GM19463 (cell line): ENCODE measurements at regions not wholly inside any gene's neighbourhood (a gene's known extent, or its start where the extent isn't known, plus 50 kb on each side); places are given as distances from the start of the nearest gene placed in this dataset.
"Not testable (repeated sequence)": the region's sequence is repeated elsewhere in the genome, so short reads cannot be mapped to it uniquely, and the experiment has no call there.

Source experiments
- ATAC-seq: cut with Tn5 transposase; IDR thresholded peaks from one replicate; pipeline ENCODE4 v1.9.1; 2021; ENCODE audit warnings: mild to moderate bottlenecking, moderate library complexity; ENCODE audit not compliant: unreplicated experiment

DNA sequence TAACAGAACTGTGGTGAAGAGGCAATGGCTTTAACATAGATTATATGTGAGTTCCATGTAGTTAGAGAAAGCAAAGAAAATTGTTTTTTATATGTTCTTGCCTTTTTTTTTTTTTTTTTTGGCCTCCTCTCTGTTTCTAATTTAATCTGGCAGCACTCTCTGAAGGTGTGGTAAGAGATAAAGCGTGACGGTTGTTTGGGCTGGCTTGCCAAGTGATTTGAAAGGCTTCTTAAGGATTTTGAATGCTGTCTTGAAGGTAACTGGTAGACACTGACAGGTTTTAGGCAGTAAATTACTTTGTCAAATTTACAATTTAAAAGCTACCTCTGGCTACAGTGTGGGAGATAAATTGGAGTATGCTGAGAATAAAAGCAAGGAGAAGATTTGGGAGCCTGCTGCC, 269.3 kb upstream of the HS3ST1 start:
- no peak for ATAC-seq

DNA sequence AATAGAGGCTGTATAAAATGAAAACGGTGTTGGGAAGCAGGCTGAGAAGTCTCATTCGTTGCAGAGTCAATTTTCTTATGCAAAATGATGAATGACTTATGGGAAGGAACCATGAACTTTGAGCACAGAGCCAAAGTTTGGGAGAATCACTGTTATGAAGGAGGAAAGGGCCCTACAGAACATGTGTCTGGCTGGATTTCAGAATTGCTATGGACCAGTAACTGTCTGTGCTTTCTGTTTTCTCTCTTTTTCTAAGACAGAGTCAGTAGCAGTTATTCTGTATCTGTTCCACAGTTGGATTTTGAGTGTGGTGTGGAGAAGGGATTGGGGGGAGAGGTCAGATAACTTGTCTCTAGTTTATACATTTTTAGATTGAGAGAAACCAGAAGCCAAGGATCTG, 265.0 kb upstream of the HS3ST1 start:
- no peak for ATAC-seq

DNA sequence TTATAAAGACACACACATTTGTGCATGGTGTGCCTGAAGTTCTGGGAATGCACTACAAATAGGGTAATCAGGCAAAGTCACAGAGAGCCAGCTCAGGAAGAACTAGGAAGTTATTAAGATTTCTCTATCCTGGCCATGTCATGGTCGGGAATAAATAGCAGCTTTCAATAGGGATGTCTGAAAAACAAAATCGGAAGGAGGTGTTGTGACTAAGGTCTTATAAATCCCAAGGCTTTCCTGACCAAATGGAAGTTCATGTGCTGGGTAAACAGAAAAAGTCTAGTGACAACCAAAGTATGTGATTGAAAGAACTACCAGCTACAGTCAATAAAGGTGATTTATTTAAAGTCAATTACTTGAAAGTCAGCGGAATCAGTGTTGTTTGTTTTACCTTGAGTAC, 262.5 kb upstream of the HS3ST1 start:
- ATAC-seq, result no peak

DNA sequence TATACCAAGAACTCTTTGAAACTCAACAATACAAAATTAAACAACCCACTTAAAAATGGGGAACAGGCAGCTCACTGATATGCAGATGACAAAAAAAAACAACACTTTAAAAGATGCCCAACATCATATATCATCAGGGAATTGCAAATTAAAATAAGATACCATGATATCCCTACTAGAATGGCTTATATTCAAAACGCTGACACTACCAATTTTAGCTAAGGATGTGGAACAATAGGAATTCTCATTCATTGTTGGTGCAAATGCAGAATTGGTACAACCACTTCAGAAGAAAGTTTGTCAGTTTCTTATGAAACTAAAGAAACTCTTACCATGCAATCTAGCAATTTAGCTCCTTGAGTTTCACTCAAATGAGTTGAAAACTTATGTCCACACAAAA, 259.0 kb upstream of the HS3ST1 start:
- ATAC-seq, result no peak

DNA sequence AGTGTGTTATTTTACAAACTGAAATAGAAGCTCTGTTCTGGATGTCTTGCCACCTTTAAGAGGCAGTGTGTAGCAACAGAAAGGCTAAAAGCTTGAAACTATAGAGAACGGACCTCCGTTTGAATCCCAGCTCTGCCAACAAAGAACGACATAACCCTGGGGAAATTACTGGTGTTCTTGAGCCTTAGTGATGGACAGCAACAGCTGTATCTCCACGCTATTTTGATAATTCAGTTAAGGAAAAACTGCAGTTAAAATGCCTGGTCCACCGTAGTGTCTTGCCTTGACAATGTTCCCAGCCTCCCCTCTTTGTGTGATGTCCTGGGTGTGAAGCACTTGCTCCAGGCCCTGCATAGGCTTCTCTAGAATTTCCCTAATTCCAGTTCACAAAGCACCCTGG, 256.8 kb upstream of the HS3ST1 start:
- ATAC-seq, result no peak

DNA sequence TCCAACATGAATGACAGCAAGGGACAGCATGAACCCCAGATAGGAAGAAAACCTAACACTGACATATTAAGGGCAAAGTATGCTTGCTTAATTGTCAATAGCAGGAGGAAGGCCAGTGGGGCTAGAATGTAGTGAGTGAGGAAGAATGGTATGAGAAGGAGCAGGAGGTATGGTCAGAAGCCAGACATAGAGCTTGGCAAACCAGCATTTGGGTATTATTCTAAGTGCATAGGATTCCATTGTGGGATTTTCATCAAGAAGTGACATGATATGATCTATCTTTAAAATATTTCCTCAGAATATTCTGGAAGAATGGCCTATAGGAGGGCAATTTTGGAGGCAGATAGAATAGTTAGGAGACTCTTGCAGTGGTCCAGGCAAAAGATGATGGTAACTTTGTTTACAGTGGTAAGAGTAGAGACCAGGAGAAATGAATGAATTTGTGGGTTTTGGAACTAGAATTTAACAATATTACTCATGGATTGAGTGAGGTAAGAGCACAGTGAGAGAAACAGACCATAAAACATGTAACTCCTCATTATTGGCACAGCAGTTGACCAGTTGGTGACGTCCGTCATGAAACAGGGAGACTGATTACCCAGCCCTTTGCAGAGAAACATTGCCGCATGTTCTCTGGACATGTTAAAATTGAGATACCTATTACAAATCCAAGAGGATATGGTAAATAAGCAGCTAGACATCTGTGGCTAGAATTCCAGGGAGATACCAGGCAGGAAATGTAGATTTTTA, 246.5 kb upstream of the HS3ST1 start:
- ATAC-seq, result no peak

DNA sequence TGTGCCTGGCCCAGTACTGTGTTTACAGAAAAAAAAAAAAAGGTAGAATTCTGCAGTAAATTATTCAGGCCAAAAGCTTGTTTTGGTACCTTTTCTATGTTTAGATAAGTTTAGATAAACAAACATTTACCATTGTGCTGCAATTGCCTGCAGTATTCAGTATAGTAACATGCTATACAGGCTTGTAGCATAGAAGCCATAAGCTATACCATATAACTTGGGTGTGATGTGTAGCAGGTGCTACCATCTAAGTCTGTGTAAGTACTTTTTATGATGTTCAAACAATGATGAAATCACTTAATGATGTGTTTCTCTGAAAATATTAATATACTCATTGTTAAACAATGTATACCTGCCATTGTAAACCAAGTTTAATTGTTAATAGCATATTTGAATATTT, 241.6 kb upstream of the HS3ST1 start:
- no peak for ATAC-seq

DNA sequence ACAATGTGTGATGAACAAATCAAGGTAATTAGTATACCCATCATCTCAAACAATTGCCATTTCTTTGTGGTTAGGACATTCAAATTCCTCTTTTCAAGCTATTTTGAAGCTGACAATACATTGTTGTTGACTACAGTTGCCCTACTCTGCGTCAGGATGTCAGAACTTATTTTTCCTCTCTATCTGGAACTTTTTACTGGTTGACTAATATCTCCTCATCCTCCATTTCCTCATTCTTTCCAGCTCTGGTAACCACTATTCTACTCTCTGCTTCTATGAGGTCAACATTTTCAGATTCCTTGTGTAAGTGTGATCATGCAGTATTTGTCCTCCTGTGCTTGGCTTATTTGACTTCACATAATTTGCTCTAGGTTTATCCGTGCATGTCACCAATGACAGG, 240.5 kb upstream of the HS3ST1 start:
- ATAC-seq, result no peak

DNA sequence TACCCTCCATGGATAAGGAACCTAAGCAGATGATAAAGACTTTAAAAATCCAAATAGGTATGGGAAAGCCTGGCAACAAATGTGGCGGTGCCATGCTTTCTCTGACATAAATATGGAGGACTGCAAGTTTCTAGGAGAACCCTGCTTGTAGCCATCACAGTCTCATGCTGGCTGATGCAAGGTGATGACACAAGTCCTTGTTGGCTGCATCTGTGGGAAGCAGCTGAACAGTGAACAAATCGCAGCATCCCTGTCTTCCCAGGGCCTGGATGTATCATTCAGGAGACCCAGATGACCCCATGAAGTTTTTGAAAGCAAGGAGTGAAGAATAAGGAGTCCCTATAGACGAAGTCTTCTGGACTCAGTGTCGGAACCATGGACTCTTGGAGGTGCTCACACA, 234.4 kb upstream of the HS3ST1 start:
- ATAC-seq, result no peak

DNA sequence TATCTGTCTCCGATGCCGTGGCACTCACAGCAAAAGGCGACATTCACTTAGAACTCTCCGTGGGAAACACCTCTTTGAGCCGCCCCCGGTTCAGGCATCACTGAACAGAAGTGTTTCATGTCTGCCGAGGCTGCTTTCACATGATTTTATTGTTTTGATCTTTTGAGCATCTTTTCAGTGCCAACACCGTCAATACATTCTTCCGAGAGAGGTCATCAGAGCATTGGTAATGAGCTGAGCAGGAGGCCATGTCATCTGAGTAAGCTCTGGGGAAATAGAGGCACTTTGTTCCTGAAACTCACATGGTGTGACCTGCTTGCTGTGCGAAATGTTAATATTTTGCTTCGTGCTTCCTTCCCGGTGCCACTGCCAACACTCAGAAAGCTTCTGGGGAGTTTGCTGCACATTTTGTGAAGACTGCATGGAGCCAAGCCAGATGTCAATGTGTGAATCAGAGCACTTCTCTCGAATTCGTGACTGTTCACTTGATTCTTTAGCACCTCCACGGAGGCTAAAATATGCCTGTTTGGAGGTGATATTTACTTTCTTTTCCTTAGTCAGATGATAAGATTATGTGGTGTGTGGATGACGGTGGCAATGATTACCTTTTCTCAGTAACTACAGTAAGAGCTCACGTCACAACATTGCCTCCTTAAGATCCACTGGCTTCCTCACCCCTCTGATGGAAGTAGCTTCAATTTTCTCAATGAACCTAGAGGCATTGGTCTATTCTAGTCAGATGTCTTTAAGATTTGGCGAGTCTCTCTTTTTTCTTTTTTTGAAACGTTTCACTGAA, 222.3 kb upstream of the HS3ST1 start:
- no peak for ATAC-seq

DNA sequence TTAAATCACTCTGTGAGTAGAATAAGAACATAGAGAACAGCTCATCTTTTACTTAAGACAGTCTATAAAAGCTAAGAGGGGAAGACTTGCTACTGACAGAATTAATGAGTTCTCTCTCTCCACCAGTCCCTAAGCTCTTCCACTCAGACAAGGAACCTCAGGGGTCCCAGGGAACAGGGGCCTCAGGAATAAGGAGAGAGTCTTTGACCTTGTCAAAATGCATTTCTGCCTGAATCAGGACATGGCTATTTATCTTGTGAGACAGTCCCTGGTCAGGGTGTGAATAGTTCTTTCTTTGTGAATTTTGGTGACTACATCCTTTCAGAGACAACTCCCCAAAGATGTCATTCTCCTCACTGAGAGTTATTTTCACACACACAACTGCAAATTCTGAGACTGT, 218.7 kb upstream of the HS3ST1 start:
- ATAC-seq, result no peak

DNA sequence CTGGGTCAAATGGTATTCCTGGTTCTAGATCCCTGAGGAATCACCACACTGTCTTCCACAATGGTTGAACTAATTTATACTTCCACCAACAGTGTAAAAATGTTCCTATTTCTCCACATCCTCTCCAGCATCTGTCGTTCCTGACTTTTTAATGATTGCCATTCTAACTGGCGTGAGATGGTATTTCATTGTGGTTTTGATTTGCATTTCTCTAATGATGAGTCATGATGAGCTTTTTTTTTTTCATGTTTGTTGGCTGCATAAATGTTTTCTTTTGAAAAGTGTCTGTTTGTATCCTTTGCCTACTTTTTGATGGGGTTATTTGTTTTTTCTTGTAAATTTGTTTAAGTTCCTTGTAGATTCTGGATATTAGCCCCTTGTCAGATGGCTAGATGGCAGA, 214.4 kb upstream of the HS3ST1 start:
- ATAC-seq, result not testable (repeated sequence)

DNA sequence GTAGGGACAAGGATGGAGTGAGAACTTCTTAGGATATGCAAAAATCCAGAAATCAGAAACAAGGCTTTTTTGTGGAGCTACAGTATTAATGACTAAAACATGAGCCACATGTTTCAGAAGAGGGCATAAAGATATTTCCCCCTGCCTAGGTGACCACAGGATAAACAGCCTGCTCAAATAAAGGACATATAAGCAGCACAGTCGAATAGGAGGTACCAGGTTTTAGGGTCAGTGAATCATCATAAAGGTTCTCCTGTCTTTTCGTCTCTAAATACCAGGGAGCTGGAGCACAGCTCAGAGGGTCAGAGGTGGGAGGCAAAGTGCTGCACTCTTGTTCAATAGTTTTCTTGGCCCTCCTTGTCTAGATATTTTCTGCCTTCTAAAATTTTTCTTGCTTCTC, 211.9 kb upstream of the HS3ST1 start:
- ATAC-seq, result no peak

DNA sequence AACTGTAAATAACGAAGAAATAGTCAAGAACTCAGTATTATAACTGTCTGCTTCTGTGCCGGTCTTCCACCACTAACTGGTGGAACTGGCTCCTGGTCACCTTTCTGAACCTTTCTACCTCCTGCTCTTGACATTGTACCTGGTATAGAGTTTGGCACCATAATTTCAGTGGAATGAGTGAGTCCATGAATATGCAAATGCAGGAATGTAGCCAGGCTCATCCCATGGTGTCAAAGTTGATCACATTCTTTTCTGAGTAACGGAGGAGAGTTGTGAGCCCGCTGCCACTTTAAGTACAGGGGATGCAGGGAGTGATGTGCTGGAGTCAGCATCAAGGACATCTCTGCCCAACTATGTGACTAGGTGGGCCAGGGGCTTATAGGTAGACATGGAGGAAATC, 207.9 kb upstream of the HS3ST1 start:
- ATAC-seq, result no peak

DNA sequence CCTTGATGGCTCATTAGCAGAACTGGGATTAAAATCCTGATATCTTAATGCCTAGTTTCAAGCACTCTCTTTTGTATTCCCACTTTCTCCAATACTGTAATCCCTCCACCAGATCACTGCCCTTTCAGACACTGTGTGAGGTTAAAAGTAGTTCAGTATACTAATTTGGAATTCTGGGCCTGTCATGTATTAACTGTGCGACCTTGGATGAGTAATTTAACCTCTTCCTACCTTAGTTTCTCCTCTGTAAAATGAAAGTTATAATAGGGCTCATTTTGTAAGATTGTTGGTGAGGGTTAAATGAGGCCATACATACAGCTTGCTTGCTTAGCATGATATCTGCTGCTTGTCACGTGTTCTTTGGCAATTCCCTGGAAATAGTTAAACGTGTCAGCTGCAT, 207.3 kb upstream of the HS3ST1 start:
- ATAC-seq, result no peak

DNA sequence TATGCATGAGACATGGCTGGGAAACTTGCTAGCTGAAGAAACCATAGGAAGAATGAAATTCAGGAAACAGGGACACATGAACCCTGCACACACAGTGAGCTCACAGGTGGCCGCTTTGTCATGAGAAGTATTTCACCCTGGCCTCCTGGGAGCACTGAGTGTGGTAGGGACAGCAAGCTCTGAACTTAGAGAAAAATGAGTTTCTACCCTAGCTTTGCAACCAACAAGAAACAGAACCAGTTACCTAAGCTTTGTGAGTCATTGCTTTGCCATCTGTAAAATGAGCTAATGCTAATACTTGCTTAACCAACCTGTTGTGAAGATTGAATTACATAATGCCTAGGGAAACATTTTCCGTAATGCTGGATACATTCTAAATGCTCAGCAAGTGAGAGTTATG, 206.6 kb upstream of the HS3ST1 start:
- no peak for ATAC-seq

DNA sequence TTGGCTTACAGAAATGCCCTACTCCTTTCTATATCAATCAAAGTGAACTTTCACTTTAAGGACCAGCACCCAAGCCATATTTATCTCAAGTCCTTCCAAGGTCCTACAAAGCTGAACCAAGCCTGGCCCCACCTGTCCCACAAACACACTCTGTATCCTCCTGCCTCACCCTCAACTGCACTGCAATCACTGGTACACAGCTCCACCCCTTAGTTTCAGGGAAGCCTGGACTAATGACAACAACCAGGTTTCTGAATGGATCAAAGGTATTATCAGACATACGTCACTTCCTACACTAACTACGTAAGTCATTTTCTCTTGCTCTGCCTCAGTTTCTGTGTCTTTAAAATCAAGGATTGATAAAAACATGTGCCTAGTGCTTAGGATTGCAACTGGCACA, 205.6 kb upstream of the HS3ST1 start:
- ATAC-seq, result no peak

DNA sequence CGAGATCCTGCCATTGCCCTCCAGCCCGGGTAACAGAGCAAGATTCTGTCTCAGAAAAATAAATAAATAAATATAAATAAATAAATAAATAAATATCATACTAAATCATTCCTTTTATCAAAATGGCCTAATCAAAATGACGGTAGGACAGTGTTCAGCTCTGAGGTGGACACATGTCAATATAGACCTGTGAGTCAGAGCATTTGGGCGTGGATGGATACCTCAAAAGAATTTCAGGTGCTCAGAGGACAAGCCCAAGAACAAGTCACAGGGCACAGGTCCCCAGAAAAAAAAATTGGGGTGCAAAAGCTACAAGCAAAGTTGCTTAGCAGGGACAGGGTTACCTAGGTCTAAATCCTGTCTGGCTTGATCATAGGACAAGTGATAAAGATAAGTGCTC, 204.7 kb upstream of the HS3ST1 start:
- ATAC-seq, result no peak

DNA sequence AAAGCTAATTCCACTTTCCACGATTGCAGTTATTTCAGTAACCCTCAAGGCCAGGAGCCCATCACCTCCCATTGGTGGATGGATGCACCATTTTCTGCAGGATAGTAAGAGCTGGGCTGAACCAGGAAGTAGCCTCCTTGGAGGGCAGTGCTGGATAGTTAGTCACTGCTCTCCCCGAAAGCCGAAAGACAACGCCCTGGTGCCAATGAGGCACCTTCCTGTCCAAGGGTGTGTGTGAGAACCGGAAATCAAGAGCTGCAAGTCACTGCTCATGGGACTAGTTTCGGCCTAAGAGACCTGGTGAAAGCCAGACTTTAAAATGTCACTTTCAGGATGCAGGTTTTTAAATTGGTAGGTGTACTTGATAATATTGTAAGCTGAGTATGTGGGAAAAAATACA, 203.8 kb upstream of the HS3ST1 start:
- ATAC-seq, result no peak

DNA sequence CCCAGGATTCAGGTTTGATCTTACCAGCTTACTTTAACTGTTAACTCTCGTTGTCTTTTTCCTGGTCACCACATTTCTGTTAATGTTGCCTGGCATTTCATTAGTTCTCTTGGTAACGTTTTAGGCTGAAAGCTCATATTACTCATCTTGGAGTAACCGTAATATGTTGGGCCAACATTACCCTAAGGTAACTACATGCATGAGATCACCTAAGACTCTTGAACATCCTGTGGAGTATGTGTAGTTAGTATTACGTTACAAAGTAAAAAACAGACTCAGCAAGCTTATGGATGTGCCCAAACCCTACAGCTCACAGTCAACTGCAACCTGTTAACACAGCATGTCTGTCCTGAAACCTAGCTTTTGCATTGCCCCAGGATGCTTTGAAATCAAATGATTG, 203.3 kb upstream of the HS3ST1 start:
- no peak for ATAC-seq

DNA sequence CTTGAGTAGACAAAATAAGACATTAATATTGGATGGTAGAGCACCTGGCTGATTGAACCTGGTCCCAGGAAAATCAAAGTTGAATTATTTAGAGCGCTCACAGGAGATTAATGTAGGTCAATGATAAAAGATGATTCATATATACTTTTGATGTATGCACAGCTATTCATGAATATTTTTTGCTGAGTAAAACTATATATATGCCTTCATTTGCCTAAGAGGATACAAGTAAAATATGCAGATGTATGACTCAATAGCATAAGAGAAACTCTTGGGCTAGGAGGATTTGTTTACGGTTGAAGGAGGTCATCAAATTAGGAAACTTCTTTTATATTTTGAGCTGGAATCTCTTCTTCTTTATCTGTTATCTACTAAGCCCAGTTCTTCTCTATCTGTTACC, 202.7 kb upstream of the HS3ST1 start:
- ATAC-seq, result no peak

DNA sequence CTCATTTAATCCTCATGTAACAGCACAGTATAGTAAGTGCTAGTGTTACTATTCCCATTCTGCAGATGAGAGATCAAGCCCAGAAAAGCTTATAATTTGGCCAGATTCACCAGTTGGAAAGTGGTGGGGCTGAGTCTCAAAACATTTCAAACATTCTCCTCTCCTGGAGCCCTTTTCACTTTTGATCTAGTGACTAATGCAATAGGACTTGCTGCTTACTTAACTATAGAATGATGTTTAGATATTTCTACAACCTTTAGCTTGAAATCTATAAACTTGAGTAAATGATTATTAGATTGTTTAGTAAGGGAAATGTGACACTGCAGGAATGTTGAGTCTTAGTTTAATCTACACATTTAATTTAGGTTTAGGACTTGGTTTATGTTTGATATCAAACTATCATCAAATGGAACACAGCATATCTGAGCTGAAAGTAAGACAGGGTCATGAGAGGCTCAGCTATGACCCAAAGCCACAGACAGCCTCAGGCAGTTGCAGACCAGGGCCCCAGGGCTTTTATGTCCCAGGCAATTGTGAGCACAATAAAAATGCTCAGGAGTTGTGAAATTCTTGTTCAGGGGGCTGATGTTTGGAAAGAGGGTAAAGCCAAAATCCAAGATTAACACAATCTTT, 199.5 kb upstream of the HS3ST1 start:
- ATAC-seq, result no peak
